Erythroblast (primary cell): ENCODE measurements at regions not wholly inside any gene's neighbourhood (a gene's known extent, or its start where the extent isn't known, plus 50 kb on each side); places are given as distances from the start of the nearest gene placed in this dataset.

Source experiments
- GATA1 ChIP-seq: IDR thresholded peaks from 2 replicates; pipeline ENCODE4 v1.6.1; 2011; ENCODE audit warnings: low read depth, mild to moderate bottlenecking, control low read depth, low read length, moderate library complexity
- POLR2A ChIP-seq: IDR thresholded peaks from 2 replicates; pipeline ENCODE4 v1.6.1; 2011; ENCODE audit warnings: mild to moderate bottlenecking, low read length

GRCh38 chr9:115382865-115383264, 264.9 kb upstream of the TNC start:
- TF ChIP-seq POLR2A (no peak), GATA1 (no peak)
